Activated CD4-positive, alpha-beta T cell treated with anti-CD3 and anti-CD28 coated beads, Interleukin-2, Interleukin-6, amounts not matched to agents 100 ng/mL and 50 ng/mL, durations not matched to agents 16 hours and 8 hours (primary cell): ENCODE measurements at regions not wholly inside any gene's neighbourhood (a gene's known extent, or its start where the extent isn't known, plus 50 kb on each side); places are given as distances from the start of the nearest gene placed in this dataset.
A peak's percentile ranks its signal among the peaks of the same experiment; 100 is the strongest.
"Not testable (repeated sequence)": the region's sequence is repeated elsewhere in the genome, so short reads cannot be mapped to it uniquely, and the experiment has no call there.

Source experiments
- DNase-seq: peaks from one replicate; pipeline ENCODE4 v3.0.0-alpha.2; 2020

DNA sequence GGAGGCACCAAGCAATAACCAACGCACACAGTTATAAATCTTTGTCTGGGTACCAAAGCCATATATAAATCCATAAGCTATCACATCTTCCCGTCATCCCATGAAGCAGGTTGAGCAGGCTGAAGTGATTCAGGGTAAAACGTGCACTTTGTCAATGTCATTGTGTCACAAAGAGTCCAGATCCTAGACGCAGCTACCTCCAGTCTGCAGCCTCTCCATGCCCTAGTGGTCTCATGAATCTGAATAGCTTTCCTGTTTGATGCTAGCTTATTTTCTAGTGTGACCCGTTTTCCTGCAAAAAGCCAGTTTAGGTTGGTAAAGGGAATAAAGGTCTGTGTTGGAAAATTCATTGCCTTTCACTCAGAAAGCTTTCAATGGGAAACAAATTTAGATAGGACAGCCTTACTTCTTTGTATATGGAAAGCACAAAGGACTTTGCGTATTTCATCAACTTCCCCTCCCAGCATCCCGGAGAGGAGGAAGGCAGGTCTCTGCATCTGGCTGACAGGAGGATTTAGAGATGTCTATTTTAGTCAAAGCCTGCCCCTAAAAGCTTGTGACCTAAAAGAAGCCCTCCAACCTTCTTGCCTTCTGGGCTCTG, 222.3 kb upstream of the ARL4C start:
- DNase-seq, result no peak

DNA sequence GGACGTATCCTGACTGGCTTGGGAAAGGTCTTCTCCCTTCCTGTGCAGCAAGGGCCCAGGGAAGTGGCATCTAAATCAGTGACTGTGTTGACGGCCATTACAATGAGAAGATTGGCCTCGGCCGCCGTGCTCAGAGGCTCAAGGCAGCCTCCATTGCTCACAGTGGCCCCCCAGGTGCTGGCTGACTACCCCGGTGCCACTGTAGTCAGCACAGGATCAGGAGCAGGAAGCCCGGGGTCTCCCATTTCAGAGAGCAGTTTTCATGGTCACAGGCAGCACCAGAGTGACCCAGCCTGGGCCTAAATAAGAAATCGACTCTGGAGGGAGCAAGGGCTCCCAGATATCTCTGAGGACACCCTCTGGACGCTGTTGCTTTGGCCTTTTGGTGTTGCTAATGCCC, 219.4 kb upstream of the ARL4C start:
- DNase-seq, result no peak

DNA sequence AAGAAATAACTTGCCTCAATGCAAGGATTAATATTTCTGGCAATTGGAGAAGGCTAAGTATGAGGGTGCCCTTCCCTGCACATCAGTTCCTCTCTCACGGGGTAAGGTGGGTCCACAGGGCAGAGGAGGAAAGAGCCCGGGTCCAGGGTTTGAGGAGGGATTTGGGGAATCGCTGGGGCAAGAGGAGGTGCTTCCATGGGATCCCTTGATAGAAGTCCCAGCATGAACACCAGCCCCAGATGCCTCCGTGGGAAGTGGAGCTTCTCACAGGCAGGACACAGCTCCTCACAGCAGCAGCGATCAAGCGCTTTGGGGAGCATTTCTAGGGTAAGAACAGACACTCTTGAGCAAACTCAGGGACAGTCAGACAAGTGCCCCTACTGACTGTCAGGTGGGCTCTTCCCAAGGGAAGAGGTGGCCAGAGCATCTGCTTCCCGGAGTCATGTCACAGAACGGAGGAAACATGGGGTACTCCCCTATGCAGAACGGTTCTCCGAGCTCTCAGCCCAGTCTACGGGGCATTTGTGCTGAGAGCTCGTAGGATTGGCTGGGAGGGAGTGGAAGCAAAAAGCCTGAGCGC, 218.9 kb upstream of the ARL4C start:
- no peak for DNase-seq

DNA sequence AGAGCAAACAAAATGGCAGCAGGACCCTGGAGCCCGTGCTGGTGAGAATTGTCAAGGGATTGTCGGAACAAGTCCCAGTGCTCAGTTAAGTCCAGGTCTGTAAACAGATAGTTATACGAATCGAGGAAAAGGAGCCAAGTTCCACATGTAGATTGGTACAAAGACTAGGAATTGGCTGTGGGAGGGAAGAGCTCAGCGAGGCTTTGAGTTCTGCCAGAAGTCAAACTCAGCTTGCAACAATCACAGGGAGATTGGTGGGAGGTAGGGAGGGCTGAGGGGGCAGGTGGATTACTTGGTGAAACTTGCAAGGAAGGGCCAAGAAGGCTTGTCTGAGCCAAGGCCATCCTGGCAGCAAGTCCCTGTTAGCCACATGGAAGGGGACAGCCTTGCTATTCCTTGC, 217.8 kb upstream of the ARL4C start:
- no peak for DNase-seq

DNA sequence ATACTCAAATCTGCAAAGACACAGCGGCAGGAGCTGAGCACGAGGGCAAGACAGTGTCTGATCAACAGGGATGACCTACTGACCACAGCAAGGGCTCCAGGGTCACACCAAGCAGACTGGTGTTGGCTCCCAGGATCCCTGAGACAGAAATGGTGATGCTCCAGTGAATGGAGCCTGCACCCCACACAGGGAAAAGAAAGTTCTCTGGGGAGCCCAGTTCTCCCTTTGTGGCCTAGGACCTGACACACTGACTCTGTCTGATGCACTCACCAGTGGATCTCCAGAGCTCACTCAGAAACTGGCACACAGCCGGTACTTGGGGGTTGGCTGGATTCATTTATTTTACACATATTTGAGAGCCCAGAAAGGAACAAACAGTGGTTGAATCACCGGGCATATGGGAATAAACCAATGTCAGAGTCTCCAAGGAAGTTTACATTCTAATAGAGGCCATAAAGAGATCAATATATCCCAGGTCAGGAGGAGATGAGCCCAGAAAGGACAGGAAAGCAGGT, 215.6 kb upstream of the ARL4C start:
- DNase-seq, result no peak

DNA sequence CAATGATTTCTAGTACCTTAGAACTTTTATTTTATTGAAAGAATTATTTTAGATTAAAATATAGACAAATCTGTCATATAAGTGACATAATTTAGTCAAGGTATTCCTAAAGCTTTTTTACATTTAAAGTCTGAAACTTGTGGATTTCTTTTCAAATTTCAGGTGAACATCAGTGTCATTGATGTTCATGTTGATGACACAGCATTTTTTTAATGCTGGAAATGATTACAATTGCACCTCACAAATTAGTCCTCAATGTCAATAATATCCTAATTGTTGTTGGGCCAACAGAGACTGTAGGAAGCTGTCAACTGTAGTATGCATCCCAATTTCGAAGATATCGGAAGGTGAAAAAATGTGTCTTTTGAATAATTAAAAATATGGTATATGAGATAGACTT, 214.4 kb upstream of the ARL4C start:
- DNase-seq, result no peak

DNA sequence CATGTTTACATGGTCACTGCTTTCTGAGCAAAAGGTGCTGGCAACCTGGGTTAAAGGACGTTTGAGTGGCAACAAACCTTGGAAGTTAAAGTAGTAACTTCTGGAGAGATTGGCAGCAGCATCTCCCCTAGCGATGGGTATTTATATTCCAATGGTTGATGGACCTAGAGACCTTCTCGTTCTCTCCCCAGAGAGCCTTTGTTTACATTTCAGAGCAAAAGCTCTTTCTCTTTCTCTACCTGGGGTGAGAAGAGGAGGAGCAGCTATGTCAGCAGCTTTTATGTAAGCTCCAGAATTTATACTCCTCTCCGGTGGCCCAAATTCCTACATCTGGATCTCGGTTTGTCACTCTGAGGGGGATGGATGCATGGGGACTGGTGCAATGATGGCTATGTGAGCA, 213.7 kb upstream of the ARL4C start:
- DNase-seq, result no peak

DNA sequence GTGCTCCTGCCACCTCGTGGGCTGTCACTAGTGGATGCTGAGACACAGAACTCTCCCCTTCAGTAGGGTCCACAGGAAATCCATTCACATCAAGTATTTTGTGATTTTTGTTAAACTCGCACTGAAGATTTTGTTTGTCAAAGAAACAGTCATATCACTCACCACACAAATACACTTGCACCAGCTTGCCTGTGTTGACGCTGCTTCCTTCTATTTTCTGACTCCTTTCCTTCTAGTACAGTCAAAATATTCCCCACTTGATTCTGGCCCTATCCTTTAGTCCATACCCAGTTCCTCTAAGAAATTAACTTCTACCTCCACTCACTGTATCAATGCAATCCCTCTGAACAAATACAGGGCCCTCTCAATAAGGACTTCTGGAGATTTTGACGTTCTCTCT, 213.2 kb upstream of the ARL4C start:
- no peak for DNase-seq

DNA sequence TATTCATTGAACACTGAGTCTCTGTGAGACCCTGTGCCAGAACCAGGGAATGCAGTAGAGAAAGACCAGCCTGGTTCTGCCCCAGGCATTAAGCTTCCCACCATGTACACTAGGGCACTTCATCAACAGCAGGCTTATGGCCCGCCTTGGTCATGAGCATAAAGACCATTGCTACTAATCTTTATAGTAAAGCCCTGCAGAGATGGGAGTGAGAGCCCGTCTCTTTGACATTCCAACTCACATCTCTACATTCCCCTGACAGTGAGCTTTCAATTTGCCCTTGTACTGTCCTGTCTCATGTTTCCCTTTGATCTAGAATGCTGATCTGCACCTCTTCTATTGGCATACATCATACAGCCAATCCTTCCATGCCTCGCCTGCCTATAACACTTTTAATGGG, 211.8 kb upstream of the ARL4C start:
- DNase-seq, result no peak

DNA sequence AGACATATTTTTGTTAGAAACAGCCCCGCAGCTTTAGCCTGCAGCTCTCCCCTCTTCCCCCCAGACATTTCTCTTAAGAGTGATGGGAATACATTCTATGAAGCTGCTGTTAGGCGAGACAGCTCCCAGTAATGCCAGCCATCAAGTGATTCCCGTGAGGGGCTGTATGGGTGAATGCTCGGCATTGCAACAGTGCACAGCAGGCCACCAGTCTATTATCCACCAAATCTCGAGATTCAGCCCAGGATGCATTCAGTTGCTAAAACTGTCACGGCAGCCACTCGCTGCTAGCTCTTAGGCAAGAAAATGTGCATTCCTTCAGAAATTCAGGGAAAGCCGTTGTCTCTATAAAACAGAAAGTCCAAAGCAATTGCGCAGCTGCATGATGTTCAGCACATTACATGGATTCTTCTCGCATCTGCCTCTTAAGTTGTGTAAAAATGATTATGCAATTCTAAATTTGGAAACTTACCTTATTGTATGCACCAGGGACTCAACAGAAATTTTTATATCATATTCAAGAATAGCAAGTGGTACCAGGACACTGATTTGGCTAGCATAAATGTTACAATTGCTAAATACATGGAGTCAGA, 211.3 kb upstream of the ARL4C start:
- no peak for DNase-seq

DNA sequence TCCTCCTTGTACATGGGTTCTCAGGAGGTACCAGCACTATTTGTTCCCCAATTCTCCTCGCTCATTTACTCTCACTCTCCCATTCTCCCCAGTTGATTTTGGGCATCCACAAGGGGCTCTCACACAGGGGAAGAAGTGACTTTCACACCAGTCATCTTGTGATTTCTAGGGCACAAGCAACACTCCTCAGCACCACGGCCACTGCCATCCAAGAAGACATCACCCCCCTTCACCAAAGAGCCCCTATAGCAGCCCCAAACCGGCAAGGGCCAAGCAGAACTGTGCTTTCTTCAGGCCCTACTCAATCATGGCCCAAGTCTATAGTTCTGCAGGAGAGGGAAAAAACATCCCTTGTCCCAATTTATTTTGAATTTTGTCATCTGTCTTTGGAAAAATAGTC, 209.2 kb upstream of the ARL4C start:
- DNase-seq, result no peak

DNA sequence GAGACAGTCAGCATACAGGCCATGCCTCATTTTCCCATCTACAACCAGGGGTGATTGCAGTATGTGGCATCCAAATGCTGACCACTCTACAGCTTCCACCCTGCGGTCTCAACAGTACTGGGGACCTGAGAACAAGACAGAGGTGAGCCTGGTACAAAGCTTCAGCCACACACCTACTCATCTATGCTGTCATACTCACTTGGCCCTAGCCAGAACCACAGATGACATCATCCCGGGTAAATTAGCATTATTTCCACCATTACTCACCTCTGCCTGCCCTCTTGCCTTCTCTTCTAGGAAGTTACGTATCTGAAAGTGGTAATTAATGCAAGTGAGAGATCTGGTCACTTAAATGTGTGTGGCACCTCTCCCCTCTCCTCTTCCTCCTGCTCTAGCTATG, 208.2 kb upstream of the ARL4C start:
- DNase-seq, result peak; percentile 4

DNA sequence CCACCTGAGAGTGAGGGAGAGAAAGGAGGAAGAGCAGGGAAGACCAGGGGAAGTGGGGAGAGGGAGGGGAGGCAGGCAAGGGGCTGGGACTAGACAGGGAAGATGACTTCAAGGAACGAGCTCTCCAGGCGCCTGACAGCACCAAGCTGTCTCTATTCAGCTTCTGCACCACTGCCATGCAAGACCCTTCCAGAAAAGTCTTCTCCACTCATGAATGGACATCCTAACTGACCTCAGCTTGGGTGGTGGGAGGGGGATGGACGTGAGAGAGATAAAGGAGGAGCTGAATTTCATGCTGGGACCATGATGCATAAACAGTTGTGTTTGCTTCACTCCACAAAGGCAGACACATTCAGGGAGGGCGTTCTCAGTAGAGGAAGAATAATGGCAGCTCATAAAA, 206.4 kb upstream of the ARL4C start:
- no peak for DNase-seq

DNA sequence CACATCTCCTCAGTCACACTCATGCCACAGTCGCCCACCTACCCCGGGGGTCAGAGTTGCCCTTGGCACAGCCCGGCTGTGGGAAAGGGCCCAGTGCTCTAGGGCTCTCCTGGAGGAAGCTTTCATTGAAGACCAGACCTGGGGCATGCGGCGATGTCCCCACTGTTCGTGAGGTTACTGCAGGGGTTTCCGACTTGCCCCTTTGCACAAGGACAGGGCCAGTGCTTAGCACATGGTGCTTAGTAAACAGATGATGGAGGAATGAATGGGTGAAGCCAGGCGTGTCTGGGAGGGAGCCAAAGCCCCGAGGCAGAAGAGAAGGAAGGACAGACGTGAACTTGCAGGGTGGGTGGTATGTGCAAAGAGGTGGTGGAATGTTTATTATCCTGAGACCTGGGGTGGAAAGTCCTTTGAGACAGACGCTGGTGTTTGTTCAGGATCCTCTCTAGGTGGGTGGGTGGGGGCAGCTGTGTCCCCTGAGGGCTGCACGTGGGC, 205.9 kb upstream of the ARL4C start:
- DNase-seq, result no peak

DNA sequence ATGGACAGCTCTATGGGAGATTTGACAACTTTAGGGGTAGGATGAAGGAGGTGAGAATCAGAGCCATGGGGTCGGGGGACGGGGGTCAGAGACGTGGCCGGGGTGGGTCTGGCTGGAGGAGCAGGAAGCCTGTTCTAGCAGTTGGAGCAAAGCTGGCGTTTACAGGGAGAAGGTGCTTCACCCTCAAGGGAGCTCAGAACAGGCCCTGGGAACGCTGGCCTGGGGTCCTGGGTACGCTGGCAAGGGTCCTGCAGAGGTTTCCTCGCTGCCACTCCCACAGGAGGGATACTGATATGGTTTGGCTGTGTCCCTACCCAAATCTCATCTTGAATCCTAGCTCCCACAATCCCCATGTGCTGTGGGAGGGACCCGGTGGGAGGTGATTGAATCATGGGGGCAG, 205.0 kb upstream of the ARL4C start:
- DNase-seq, result no peak

DNA sequence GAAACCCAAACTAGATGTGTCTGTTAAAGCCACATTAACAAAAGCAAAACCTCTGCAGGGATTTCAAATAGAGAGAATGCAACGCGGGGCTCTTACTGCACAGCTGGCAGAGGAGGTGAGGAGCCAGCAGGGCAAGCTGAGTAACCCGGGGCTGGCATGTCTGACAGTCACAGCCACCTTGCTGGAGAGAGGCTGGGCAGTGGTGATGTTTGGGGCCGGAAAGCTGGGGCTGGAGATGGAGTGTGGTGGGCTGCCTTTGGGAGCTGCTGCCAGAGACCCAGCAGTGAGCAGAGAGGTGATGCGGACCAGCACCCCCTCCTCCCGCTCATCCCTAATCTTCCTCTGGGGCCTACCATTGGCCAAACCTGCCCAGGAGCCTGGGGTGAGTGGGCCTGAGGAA, 204.5 kb upstream of the ARL4C start:
- DNase-seq, result no peak

DNA sequence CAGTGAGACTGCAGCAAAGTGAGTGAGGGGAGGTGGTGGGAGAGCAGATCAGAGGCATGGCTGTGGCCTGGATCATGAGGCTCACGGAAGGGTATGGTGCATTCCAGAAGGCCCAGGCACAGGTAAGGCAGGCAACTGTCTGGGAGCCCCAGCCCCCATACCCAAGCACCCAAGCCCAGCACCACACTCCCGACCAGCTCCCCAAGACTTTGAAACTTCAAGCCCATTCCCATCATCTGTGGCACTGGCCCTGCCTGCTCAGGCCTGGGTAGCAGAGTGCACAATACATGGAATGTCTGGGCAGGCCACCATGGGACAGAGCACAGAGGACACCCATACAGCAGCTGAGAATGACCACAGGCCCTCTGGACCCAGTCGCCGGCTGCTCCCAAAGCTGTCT, 202.6 kb upstream of the ARL4C start:
- DNase-seq, result no peak

DNA sequence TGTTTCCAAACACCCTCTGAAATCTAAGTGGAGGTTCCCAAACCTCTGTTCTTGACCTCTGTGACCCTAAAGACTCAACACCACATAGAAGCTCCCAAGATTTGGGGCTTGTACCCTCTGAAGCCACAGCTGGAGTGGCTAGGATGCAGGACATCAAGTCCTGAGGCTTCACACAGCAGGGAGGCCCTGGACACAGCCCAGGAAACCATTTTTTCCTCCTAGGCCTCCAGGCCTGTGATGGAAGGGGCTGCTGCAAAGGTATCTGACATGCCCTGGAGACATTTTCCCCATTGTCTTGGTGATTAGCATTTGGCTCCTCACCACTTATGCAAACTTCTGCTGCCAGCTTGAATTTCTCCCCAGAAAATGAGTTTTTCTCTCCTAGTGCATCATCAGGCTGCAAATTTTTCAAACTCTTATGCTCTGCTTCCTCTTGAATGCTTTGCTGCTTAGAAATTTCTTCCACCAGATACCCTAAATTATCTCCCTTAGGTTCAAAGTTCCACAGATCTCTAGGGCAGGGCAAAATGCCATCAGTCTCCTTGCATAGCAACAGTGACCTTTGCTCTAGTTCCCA, 200.5 kb upstream of the ARL4C start:
- not testable (repeated sequence) for DNase-seq

DNA sequence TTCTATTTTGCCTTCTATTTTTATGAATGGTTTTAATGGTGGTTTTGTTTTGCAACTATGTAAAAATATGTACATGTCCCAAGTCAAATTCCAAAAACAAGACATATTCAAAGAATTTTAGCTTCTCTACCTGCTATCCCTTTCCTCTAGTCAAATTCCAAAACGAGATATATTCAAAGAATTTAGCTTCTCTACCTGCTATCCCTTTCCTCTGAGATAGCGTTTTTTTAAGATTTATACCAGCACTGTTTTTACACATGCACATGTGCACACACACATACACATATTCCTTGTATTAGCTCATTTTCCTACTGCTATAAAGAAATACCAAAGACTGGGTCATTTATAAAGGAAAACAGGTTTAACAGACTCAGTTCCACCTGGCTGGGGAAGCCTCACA, 199.1 kb upstream of the ARL4C start:
- DNase-seq, result no peak

DNA sequence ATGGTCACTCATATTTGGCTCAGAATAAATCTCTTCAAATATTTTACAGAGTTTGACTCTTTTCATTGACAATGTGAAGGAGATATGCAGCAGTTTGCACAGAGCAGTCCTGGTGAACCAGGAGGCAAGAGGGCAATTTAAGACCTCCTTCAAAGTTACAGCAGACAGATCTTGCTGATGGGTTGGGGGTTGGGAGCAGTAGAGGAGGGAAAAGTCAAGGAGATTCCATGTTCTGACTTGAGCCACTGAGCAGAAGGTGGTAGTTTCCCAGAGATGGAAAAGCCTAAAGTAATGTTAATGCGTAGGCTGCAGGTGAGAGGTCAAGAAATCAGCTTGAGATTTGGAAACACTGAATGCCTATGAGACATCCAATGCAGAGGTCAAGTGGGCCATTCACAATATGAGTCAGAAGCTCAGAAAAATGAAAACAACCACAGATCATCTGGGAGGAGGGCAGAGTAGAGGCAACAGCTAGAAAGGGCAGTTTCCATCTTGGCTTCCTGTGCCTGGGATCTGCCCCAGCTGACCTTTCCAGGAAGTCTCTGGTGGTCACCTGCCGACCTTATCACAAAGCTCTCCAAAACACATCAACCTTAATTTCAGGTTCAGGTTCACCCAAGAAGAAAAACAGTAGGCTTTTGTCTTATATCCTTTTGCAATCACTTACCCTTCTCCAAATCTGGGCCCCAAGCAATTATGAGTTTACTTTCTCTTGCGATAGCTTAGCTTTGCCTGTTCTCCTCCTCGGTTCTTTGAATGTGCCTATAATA, 197.5 kb upstream of the ARL4C start:
- DNase-seq, result no peak

DNA sequence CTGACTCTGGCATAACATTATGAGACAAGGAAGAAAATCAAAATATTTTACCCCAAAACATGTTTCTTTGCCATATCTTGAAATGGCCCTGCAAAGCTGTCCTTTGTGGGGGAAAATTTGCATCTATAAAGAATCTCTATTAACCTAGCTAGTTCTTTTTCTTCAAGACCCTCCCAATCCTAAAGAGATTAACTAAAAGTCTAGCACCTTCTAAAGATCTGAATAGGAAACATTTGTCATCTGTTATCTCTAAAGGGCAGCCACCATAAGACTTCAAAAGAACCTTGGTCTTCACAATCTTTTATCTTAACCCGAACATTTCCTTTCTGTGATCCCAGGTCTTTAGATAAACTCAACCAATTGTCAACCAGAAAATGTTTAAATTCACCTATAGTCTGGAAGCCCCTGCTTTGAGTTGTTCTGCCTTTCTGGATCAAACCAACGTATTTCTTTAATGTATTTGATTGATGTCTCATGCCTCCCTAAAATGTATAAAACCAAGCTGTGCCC, 196.9 kb upstream of the ARL4C start:
- DNase-seq, result not testable (repeated sequence)

DNA sequence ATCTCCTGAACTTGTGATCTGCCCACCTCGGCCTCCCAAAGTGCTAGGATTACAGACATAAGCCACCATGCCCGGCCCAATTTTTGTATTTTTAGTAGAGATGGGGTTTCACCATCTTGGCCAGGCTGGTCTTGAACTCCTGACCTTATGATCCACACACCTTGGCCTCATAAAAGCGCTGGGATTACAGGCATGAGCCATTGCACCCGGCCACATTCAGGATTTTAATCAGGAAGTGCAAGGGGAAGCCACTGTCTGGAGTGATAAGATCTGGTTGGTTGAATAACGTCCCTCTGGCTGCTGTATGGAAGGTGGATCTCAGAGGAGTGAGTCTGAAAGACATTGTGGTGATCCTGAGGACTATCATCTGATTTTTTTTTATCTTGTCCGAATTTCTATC, 196.3 kb upstream of the ARL4C start:
- not testable (repeated sequence) for DNase-seq
